ENCODE measurements at regions not wholly inside any gene's neighbourhood (a gene's known extent, or its start where the extent isn't known, plus 50 kb on each side); places are given as distances from the start of the nearest gene placed in this dataset.

DNA sequence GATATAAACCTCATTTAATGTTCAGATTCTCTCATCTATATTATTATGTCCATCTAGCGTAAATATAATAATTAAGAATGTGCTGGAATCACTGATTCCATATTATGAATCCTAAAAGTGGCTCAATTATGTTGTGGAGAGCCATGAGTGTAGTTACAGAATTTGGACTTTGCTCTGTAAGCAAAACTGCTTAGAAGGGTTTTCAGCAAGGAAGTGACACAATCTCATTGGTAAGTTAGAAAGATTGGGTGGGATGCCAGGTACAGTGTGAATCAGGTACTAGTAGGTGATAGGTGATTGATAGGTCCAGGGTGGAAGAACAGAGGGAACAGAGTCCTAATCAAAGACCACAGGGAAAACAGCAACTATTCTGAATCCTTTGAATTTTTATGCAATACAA is 74.9 kb upstream of the ABLIM1 start (continued):
- TF ChIP-seq, protein P1, sequence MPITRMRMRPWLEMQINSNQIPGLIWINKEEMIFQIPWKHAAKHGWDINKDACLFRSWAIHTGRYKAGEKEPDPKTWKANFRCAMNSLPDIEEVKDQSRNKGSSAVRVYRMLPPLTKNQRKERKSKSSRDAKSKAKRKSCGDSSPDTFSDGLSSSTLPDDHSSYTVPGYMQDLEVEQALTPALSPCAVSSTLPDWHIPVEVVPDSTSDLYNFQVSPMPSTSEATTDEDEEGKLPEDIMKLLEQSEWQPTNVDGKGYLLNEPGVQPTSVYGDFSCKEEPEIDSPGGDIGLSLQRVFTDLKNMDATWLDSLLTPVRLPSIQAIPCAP (CRISPR knock-in tag; IDR thresholded peaks at IDR 0.05): no peak
- TF ChIP-seq ELF4 (CRISPR knock-in tag; IDR thresholded peaks at IDR 0.05; ENCODE audit: low read depth): no peak
- no peak for TF ChIP-seq FOXK1 (CRISPR knock-in tag; IDR thresholded peaks at IDR 0.05)

DNA sequence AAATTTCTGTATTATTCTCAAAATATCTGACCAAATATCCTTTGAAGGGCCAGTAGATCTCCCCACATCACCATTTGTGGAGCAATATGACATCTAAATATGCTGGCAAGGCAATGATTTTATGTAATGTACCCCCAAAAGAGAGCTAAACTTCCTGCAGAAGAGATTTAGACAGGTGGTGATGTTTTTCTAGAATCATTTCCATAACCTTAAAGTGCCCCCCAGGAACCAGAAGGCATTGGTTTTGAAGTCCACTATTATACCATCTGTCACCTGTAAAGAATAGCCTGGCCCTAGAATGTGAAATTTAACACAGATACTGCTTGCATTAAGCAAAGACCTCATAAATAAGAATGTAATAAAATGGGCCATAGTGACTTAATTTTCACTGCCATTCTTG is 77.9 kb upstream of the ABLIM1 start:
- TF ChIP-seq, protein P2, sequence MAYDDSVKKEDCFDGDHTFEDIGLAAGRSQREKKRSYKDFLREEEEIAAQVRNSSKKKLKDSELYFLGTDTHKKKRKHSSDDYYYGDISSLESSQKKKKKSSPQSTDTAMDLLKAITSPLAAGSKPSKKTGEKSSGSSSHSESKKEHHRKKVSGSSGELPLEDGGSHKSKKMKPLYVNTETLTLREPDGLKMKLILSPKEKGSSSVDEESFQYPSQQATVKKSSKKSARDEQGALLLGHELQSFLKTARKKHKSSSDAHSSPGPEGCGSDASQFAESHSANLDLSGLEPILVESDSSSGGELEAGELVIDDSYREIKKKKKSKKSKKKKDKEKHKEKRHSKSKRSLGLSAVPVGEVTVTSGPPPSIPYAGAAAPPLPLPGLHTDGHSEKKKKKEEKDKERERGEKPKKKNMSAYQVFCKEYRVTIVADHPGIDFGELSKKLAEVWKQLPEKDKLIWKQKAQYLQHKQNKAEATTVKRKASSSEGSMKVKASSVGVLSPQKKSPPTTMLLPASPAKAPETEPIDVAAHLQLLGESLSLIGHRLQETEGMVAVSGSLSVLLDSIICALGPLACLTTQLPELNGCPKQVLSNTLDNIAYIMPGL (CRISPR knock-in tag; IDR thresholded peaks at IDR 0.05): no peak
- TF ChIP-seq NR2C2 (CRISPR knock-in tag; IDR thresholded peaks at IDR 0.05): no peak
- TF ChIP-seq ZBTB21 (CRISPR knock-in tag; IDR thresholded peaks at IDR 0.05; ENCODE audit: borderline replicate concordance): no peak
- TF ChIP-seq MXD4 (CRISPR knock-in tag; IDR thresholded peaks at IDR 0.05; ENCODE audit: borderline replicate concordance): no peak
- TF ChIP-seq OVOL2 (CRISPR knock-in tag; IDR thresholded peaks at IDR 0.05; ENCODE audit: borderline replicate concordance): no peak
- TF ChIP-seq SMAD3 (CRISPR knock-in tag; IDR thresholded peaks at IDR 0.05; ENCODE audit: borderline replicate concordance): no peak
- no peak for TF ChIP-seq EMX1 (CRISPR knock-in tag; IDR thresholded peaks at IDR 0.05)
- no peak for TF ChIP-seq CBFB (CRISPR knock-in tag; IDR thresholded peaks at IDR 0.05; ENCODE audit: low read depth)
- no peak for TF ChIP-seq CREM (CRISPR knock-in tag; IDR thresholded peaks at IDR 0.05)
- no peak for TF ChIP-seq SOX15 (CRISPR knock-in tag; IDR thresholded peaks at IDR 0.05)
- TF ChIP-seq, protein P3, sequence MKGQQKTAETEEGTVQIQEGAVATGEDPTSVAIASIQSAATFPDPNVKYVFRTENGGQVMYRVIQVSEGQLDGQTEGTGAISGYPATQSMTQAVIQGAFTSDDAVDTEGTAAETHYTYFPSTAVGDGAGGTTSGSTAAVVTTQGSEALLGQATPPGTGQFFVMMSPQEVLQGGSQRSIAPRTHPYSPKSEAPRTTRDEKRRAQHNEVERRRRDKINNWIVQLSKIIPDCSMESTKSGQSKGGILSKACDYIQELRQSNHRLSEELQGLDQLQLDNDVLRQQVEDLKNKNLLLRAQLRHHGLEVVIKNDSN (CRISPR knock-in tag; IDR thresholded peaks at IDR 0.05): no peak
- no peak for TF ChIP-seq ZNF423 (CRISPR knock-in tag; IDR thresholded peaks at IDR 0.05)
- no peak for TF ChIP-seq GABPB1 (CRISPR knock-in tag; IDR thresholded peaks at IDR 0.05)
- TF ChIP-seq, protein P4, sequence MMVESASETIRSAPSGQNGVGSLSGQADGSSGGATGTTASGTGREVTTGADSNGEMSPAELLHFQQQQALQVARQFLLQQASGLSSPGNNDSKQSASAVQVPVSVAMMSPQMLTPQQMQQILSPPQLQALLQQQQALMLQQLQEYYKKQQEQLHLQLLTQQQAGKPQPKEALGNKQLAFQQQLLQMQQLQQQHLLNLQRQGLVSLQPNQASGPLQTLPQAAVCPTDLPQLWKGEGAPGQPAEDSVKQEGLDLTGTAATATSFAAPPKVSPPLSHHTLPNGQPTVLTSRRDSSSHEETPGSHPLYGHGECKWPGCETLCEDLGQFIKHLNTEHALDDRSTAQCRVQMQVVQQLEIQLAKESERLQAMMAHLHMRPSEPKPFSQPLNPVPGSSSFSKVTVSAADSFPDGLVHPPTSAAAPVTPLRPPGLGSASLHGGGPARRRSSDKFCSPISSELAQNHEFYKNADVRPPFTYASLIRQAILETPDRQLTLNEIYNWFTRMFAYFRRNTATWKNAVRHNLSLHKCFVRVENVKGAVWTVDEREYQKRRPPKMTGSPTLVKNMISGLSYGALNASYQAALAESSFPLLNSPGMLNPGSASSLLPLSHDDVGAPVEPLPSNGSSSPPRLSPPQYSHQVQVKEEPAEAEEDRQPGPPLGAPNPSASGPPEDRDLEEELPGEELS (CRISPR knock-in tag; IDR thresholded peaks at IDR 0.05): no peak
- TF ChIP-seq, protein P5, sequence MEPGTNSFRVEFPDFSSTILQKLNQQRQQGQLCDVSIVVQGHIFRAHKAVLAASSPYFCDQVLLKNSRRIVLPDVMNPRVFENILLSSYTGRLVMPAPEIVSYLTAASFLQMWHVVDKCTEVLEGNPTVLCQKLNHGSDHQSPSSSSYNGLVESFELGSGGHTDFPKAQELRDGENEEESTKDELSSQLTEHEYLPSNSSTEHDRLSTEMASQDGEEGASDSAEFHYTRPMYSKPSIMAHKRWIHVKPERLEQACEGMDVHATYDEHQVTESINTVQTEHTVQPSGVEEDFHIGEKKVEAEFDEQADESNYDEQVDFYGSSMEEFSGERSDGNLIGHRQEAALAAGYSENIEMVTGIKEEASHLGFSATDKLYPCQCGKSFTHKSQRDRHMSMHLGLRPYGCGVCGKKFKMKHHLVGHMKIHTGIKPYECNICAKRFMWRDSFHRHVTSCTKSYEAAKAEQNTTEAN (CRISPR knock-in tag; IDR thresholded peaks at IDR 0.05): no peak
- no peak for TF ChIP-seq MYBL2 (CRISPR knock-in tag; IDR thresholded peaks at IDR 0.05)
- TF ChIP-seq, protein P6, sequence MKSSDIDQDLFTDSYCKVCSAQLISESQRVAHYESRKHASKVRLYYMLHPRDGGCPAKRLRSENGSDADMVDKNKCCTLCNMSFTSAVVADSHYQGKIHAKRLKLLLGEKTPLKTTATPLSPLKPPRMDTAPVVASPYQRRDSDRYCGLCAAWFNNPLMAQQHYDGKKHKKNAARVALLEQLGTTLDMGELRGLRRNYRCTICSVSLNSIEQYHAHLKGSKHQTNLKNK (CRISPR knock-in tag; IDR thresholded peaks at IDR 0.05): no peak
- TF ChIP-seq, protein P7, sequence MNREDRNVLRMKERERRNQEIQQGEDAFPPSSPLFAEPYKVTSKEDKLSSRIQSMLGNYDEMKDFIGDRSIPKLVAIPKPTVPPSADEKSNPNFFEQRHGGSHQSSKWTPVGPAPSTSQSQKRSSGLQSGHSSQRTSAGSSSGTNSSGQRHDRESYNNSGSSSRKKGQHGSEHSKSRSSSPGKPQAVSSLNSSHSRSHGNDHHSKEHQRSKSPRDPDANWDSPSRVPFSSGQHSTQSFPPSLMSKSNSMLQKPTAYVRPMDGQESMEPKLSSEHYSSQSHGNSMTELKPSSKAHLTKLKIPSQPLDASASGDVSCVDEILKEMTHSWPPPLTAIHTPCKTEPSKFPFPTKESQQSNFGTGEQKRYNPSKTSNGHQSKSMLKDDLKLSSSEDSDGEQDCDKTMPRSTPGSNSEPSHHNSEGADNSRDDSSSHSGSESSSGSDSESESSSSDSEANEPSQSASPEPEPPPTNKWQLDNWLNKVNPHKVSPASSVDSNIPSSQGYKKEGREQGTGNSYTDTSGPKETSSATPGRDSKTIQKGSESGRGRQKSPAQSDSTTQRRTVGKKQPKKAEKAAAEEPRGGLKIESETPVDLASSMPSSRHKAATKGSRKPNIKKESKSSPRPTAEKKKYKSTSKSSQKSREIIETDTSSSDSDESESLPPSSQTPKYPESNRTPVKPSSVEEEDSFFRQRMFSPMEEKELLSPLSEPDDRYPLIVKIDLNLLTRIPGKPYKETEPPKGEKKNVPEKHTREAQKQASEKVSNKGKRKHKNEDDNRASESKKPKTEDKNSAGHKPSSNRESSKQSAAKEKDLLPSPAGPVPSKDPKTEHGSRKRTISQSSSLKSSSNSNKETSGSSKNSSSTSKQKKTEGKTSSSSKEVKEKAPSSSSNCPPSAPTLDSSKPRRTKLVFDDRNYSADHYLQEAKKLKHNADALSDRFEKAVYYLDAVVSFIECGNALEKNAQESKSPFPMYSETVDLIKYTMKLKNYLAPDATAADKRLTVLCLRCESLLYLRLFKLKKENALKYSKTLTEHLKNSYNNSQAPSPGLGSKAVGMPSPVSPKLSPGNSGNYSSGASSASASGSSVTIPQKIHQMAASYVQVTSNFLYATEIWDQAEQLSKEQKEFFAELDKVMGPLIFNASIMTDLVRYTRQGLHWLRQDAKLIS (CRISPR knock-in tag; IDR thresholded peaks at IDR 0.05; ENCODE audit: borderline replicate concordance): no peak
- no peak for TF ChIP-seq TP53 (CRISPR knock-in tag; IDR thresholded peaks at IDR 0.05)
- TF ChIP-seq, protein P8, sequence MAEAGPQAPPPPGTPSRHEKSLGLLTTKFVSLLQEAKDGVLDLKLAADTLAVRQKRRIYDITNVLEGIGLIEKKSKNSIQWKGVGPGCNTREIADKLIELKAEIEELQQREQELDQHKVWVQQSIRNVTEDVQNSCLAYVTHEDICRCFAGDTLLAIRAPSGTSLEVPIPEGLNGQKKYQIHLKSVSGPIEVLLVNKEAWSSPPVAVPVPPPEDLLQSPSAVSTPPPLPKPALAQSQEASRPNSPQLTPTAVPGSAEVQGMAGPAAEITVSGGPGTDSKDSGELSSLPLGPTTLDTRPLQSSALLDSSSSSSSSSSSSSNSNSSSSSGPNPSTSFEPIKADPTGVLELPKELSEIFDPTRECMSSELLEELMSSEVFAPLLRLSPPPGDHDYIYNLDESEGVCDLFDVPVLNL (CRISPR knock-in tag; IDR thresholded peaks at IDR 0.05; ENCODE audit: borderline replicate concordance, low read depth): no peak
- DNase-seq (ENCODE audit: low spot score) (no peak), ATAC-seq (no peak)
- ChIA-PET POLR2A (no interaction called here), CTCF (no interaction called here)
- H3K27ac Mint-ChIP-seq: no peak overlapping the region
- H3K9me3 Mint-ChIP-seq: no peaks in the 10 kb centered on the region
- H3K4me3 Mint-ChIP-seq: no peak overlapping the region
- no peaks in the 10 kb centered on the region for H3K36me3 Mint-ChIP-seq
- H3K27me3 Mint-ChIP-seq (ENCODE audit: low read depth): no peaks in the 10 kb centered on the region
- H3K4me1 Mint-ChIP-seq: no peaks in the 10 kb centered on the region

Measured in WTC11 (cell line).